ENCODE measurements at regions not wholly inside any gene's neighbourhood (a gene's known extent, or its start where the extent isn't known, plus 50 kb on each side); places are given as distances from the start of the nearest gene placed in this dataset.

GRCh38 chr3:170657312-170657711 lies 71.4 kb upstream of the SLC7A14 start:
- TF ChIP-seq POLR2A (IDR thresholded peaks at IDR 0.05), result no peak
- no peak for TF ChIP-seq CTCF (IDR thresholded peaks at IDR 0.05)

Data from esophagus squamous epithelium (tissue), 4 donors.